GM12873 (cell line): ENCODE measurements at regions not wholly inside any gene's neighbourhood (a gene's known extent, or its start where the extent isn't known, plus 50 kb on each side); places are given as distances from the start of the nearest gene placed in this dataset.

Experiments used
- TF ChIP-seq, protein P1 (sequence below): IDR thresholded peaks from 2 replicates; pipeline ENCODE4 v1.5.1; 2012; ENCODE audit warnings: low read depth, mild to moderate bottlenecking, moderate library complexity, low read length, control low read depth; ENCODE audit not compliant: insufficient read depth; ENCODE audit errors: missing control alignments

DNA sequence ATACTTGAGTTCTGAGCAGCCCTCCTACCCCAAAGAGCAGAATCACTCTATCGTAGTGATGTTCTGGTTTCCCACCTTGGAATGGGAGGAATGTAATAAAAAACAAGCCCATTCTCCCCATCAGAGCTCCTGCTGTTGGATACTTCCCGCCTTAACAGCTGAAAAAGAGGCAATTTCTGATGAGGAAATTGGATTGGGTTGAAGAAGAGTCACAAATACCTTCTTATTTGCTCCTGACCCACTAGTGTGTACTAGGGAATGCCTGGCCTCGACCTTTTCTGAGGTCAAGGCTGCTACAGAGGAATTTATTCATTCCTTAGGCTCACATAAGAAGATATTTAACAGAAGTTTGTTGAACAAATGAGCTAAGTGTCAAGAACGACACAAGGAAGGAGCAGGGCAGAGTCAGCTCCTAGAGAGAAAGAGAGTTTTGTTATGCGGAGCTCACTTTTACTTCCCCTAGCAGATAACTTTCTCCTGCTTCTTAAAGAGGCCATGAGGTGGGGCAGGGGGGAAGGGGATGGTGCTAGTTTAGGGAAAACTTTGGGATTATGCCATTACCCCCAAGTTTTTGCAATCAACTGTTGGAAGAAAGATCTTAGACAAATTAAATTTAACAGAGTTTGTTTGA, 273.8 kb upstream of the CLNK start:
- TF ChIP-seq, protein P1, sequence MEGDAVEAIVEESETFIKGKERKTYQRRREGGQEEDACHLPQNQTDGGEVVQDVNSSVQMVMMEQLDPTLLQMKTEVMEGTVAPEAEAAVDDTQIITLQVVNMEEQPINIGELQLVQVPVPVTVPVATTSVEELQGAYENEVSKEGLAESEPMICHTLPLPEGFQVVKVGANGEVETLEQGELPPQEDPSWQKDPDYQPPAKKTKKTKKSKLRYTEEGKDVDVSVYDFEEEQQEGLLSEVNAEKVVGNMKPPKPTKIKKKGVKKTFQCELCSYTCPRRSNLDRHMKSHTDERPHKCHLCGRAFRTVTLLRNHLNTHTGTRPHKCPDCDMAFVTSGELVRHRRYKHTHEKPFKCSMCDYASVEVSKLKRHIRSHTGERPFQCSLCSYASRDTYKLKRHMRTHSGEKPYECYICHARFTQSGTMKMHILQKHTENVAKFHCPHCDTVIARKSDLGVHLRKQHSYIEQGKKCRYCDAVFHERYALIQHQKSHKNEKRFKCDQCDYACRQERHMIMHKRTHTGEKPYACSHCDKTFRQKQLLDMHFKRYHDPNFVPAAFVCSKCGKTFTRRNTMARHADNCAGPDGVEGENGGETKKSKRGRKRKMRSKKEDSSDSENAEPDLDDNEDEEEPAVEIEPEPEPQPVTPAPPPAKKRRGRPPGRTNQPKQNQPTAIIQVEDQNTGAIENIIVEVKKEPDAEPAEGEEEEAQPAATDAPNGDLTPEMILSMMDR = no peak

DNA sequence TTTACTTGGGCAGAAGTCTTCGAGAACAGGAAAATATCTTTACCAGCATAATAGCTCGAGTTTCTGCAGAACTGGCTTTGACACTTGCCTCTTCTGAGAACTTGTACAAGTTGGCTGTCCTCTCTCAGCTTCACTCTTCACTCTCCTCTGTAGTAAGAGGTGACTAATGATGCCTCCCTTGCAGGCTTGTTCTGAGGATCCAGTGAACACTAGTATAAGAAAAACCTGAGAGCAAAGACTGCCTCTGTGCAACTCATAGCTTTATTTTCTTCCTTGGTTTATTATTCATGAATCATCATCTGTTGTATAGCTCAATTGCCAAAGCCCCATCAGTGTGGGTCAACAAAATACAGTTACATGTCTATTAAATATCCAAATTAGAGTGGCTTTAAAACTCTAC, 266.7 kb upstream of the CLNK start:
- TF ChIP-seq, protein P1 = no peak

DNA sequence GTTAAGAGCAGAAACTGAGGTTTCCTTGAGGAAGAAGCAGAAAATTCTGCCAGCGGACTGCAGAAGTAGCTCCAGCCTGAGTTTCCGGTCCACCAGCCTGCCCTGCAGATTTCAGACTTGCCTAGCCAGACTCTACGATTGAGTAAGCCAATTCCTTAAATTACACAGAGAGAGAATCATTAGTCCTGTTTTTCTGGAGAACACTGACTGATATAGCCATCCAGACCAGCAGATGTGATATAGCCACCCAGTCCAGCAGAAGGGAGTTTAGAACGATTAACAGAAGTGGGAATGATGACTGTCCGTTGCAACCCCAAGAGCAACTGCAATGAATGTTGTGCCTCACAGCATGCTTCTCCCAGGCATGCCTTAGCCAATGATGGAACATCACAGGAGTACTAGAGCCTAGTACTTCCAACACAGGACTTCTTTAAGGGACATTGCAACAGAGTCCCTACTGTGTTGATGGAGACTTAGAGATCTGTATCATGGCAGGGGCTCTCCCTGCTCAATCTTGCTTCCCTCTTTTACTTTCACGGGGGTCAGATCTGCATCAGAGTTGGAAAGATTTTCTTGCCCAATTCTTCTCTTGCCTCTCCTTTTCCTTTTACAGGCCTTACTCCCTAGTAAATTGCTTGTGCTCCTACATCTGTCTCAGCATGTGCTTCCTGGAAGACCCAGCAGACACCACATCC, 264.6 kb upstream of the CLNK start:
- TF ChIP-seq, protein P1 = no peak

DNA sequence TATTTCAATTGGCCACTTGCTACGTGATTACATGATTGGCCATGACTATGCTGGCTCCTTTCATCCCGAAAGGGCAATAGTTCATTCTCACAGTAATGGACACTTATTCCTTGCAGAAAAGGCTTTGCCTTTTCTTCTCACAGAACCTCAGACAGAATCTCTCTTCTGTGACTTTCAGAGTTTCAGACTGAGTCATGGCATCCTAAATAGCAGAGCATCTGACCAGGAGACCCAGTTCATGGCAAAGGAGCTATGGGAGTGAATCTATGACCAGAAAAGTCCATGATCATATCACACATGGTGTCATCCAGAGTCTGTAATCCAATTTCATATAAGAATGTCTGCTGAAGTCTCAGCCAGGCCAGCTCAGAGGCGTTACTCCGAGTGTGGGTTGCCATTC, 263.3 kb upstream of the CLNK start:
- TF ChIP-seq, protein P1 = no peak

DNA sequence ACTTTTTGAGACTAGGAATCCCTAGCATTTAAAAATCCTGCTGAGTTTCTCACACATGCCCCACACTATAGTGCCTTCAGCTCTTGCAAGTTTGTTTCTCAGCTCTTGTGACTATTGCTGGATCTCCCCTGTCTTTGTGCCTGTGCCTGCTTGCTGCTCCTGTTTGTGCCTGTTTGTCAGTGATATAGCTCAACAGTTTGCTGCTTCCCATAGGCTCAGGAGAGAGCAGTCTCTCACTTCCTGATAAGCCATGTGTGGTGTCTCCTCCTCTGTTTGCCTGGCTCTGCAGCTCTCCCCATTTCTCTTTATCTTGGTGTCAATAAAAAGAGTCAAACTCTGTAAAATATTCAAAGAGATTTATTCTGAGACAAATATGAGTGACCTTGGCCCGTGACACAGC, 259.8 kb upstream of the CLNK start:
- TF ChIP-seq, protein P1 = no peak

DNA sequence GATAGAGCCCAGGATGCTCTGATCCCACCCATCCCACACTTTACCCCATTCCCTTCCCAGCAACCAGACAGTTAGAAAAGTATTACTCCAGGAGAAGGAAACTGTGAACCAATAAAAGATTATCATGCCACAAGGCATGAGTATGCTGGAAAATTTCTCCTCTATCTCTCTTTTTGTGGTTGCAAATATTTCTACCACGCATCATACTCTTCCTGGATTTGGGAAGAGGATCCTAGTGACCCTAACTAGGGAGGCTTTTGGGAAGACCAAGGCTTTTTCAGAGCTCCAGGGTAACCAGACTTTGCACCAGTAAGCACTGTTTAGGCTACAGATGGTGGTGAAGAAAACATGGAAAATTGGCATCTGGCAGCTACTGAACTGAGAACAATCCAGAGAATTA, 257.6 kb upstream of the CLNK start:
- TF ChIP-seq, protein P1 = no peak

DNA sequence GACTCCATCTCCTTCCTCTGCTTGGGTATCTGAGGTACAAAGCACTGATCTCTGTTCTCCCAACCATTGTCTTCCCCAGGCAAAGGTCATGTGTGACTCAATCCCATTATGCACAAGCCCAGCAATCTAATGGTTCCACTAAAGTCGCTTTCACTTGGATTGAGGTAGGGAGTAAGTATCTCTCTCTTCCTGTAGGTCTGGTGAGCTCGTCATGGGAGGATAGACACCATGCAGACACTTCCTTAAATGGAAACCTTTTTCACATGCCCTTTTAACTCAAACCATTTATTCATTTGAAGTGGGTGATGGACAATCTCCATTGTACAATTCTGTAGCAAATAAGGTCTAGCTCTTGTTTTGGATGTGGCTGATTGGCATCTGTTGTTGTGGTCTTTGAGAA, 245.2 kb upstream of the CLNK start:
- TF ChIP-seq, protein P1 = no peak
